ENCODE measurements at regions not wholly inside any gene's neighbourhood (a gene's known extent, or its start where the extent isn't known, plus 50 kb on each side); places are given as distances from the start of the nearest gene placed in this dataset.

GRCh38 chr5:153299891-153300290 lies 190.6 kb upstream of the GRIA1 start:
- RAD21 ChIA-PET (ENCODE audit: unreplicated experiment) = interaction anchor here (0.9 kb wide), 1 partner anchor 9 kb away, joined by 4 read pairs; no protein-coding TSS in a partner anchor
- Histone ChIP-seq H3K27me3 (replicated peaks in 1 of 2; ENCODE audit: control insufficient read depth in 2 of 2, insufficient read depth in 2 of 2, low read length in 1 of 2) (no peaks in the 10 kb centered on the region), H3K9me3 (replicated peaks; ENCODE audit: control insufficient read depth, insufficient read depth, low read length) (no peaks in the 10 kb centered on the region), H3K36me3 (ENCODE audit: control insufficient read depth in 2 of 2, insufficient read depth in 2 of 2, low read length in 1 of 2) (no peaks in the 10 kb centered on the region), H3K4me2 (ENCODE audit: control insufficient read depth, insufficient read depth) (no peak overlapping the region), H3K4me3 (no peak overlapping the region), H3K4me1 (ENCODE audit: control insufficient read depth, insufficient read depth, low read length) (no peaks in the 10 kb centered on the region), H3K9ac (ENCODE audit: control insufficient read depth, insufficient read depth, low read length) (no peak overlapping the region), H3K27ac (ENCODE audit: control insufficient read depth, insufficient read depth) (no peak overlapping the region), H2AFZ (ENCODE audit: control insufficient read depth, low read depth, low read length) (no peak overlapping the region), H3K79me2 (ENCODE audit: control insufficient read depth, insufficient read depth, low read length) (no peaks in the 10 kb centered on the region), H4K20me1 (ENCODE audit: control insufficient read depth, insufficient read depth) (no peaks in the 10 kb centered on the region)
- POLR2A ChIA-PET = no interaction called here
- CTCF ChIA-PET = no interaction called here
- SMC1A ChIA-PET (ENCODE audit: uncharacterized antibody, unreplicated experiment) = no interaction called here
- DNase-seq (ENCODE audit: low read depth, low spot score) (no peak), ATAC-seq (no peak), FAIRE-seq (no peak)
- in situ Hi-C loops (cut with MboI) (no loop called here), intact Hi-C loops (cut with micrococcal nuclease; ENCODE audit: unreplicated experiment) (no loop called here)
- BruUV-seq (replicated peaks) = no TSS peak
- WGBS (ENCODE audit: insufficient coverage, insufficient replicate concordance, low lambda C conversion rate, missing lambda C conversion rate) = 8% methylated on average over 4 of the region's 4 CpGs
- no peak for TF ChIP-seq BCL3 (IDR thresholded peaks at IDR 0.05; ENCODE audit: borderline replicate concordance, insufficient read depth, low read depth, low read length, poor library complexity, severe bottlenecking)
- TF ChIP-seq EZH2 (IDR thresholded peaks at IDR 0.05; ENCODE audit: borderline replicate concordance, control insufficient read depth, low read depth, low read length) = no peak
- no peak for TF ChIP-seq NKRF (conservative IDR thresholded peaks at IDR 0.05)
- TF ChIP-seq SREBF1 (IDR thresholded peaks at IDR 0.05; ENCODE audit: low read length) = no peak
- no peak for TF ChIP-seq USF2 (IDR thresholded peaks at IDR 0.05; ENCODE audit: borderline replicate concordance, low read depth, low read length)
- no peak for TF ChIP-seq REST (IDR thresholded peaks at IDR 0.05; ENCODE audit: low read depth, low read length)
- TF ChIP-seq CHD2 (IDR thresholded peaks at IDR 0.05; ENCODE audit: borderline replicate concordance, low read depth, low read length) = no peak
- no peak for TF ChIP-seq ZNF687 (IDR thresholded peaks at IDR 0.05)
- no peak for TF ChIP-seq EED (IDR thresholded peaks at IDR 0.05; ENCODE audit: low read depth)
- TF ChIP-seq TCF12 (IDR thresholded peaks at IDR 0.05; ENCODE audit: low read depth, low read length) = no peak
- no peak for TF ChIP-seq GATAD2B (conservative IDR thresholded peaks at IDR 0.05; ENCODE audit: low read depth)
- TF ChIP-seq ZNF24 (IDR thresholded peaks at IDR 0.05) = no peak
- TF ChIP-seq PAX8 (IDR thresholded peaks at IDR 0.05) = no peak
- no peak for TF ChIP-seq HDAC2 (IDR thresholded peaks at IDR 0.05)
